ENCODE measurements at regions not wholly inside any gene's neighbourhood (a gene's known extent, or its start where the extent isn't known, plus 50 kb on each side); places are given as distances from the start of the nearest gene placed in this dataset.

- Histone ChIP-seq H3K4me2 (ENCODE audit: insufficient read depth, insufficient read length, low read length) (no peak overlapping the region), H4K91ac (ENCODE audit: insufficient read length, low read depth, low read length) (no peak overlapping the region), H4K8ac (replicated peaks; ENCODE audit: insufficient read length, low read depth, low read length) (no peak overlapping the region), H3K23me2 (ENCODE audit: insufficient read length, low read depth, low read length, poor library complexity, severe bottlenecking) (peaks cover 3% of the 10 kb centered on the region), H3K9ac (ENCODE audit: extremely low read depth, insufficient read length, low read length) (no peak overlapping the region), H2BK15ac (ENCODE audit: low read depth, low read length) (no peak overlapping the region), H2BK12ac (ENCODE audit: insufficient read length, low read depth, low read length) (no peak overlapping the region), H3K27ac (ENCODE audit: insufficient read length, low read depth, low read length) (no peak overlapping the region), H3K14ac (ENCODE audit: insufficient read depth, low read length) (no peak overlapping the region), H2BK120ac (ENCODE audit: low read depth, low read length, poor library complexity, severe bottlenecking) (no peak overlapping the region), H3K18ac (ENCODE audit: insufficient read length, low read depth, low read length) (no peak overlapping the region), H2AFZ (ENCODE audit: low read length) (no peak overlapping the region), H4K20me1 (ENCODE audit: control insufficient read depth, insufficient read depth, insufficient read length) (no peaks in the 10 kb centered on the region), H3K79me1 (ENCODE audit: insufficient read depth, low read depth, low read length, poor library complexity, severe bottlenecking) (no peaks in the 10 kb centered on the region), H3K23ac (ENCODE audit: insufficient read length, low read depth, low read length) (no peak overlapping the region), H3K4me1 (ENCODE audit: insufficient read depth, low read length) (peaks cover 2% of the 10 kb centered on the region; the same call in 1 of the 2 replicates), H3K27me3 (ENCODE audit: insufficient read depth, low read length) (no peaks in the 10 kb centered on the region), H2BK5ac (ENCODE audit: insufficient read length, low read length) (no peak overlapping the region), H3K9me3 (ENCODE audit: control insufficient read depth, low read depth, low read length) (no peaks in the 10 kb centered on the region), H3K79me2 (ENCODE audit: insufficient read depth, low read length) (no peaks in the 10 kb centered on the region), H2AK5ac (ENCODE audit: insufficient read length, low read length) (no peak overlapping the region), H4K5ac (ENCODE audit: insufficient read length, low read depth, low read length) (no peak overlapping the region), H3T11ph (ENCODE audit: low read length) (no peak overlapping the region), H2BK20ac (ENCODE audit: low read depth, low read length, poor library complexity, severe bottlenecking) (no peak overlapping the region), H3K4ac (ENCODE audit: low read depth, low read length) (no peak overlapping the region), H3K56ac (ENCODE audit: insufficient read length, low read depth, low read length) (no peak overlapping the region)
- Mint-ChIP-seq H3K27ac (peak overlapping the region in 2 of 3 experiments; percentile 12 to 55; a peak in 3 of 7 replicates), H3K4me1 (peaks cover 38 to 50% of the 10 kb centered on the region in 2 experiments), H3K4me3 (no peak overlapping the region; a peak in 1 of 5 replicates), H3K36me3 (ENCODE audit: insufficient read depth in 1 of 3, low read depth in 3 of 3) (no peaks in the 10 kb centered on the region), H3K27me3 (ENCODE audit: low read depth) (peaks cover 7% of the 10 kb centered on the region), H3K9me3 (no peaks in the 10 kb centered on the region)
- TF ChIP-seq CTCF (conservative IDR thresholded peaks at IDR 0.05), result no peak
- peak; percentile 77 for DNase-seq
- WGBS (ENCODE audit: extremely low coverage, insufficient read length, low lambda C conversion rate), result no CpG with 5 or more reads among the region's 10 CpGs
Measured at GRCh38 chr17:79213305-79213704, 138.7 kb downstream of the ENGASE start.

Data from H9 (cell line).